ENCODE measurements at regions not wholly inside any gene's neighbourhood (a gene's known extent, or its start where the extent isn't known, plus 50 kb on each side); places are given as distances from the start of the nearest gene placed in this dataset.

DNA sequence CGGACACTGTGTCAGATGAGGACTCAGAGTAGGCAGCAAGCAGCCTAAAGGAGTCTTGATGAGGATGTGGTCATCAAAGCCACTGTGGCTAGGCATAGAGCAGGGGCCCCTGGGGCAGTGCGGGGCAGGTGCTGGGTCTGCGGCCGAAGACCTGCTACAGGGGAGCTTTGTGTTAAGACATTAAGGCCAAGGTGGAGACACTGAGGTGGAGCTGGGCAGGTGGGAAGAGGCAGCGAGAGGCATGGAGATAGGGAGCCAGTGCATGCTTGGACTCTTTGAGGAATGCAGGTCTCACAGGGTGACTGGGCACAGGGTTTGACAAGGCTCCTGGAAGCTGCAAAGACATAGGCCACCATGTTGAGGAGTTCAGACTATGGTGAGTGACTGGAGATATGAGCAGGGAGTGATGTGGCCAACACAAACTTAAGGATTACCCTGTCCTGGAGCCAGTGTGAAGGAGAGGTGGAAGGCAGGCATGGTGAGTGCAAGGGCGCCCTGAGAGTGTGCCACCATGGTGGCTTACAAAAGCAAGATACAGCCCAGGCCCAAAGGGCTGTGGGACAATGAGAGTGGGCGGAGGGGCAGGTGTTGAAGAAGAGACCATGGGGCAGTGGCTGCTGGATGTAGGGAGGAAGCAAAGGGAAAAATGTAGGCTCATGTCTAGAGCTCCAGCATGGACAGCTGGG lies 450.9 kb upstream of the HS6ST1 start:
- no peak for DNase-seq (ENCODE audit: low read depth in 2 of 2, low spot score in 1 of 2)

GRCh38 chr2:128770143-128771085 lies 451.7 kb upstream of the HS6ST1 start:
- no peak for DNase-seq (ENCODE audit: low read depth in 2 of 2, low spot score in 1 of 2)

- no peak for DNase-seq (ENCODE audit: low read depth in 2 of 2, low spot score in 1 of 2)
These were observed 452.7 kb upstream of the HS6ST1 start for GRCh38 chr2:128771401-128771800.

GRCh38 chr2:128772671-128773070 lies 454.0 kb upstream of the HS6ST1 start:
- no peak for DNase-seq (ENCODE audit: low read depth in 2 of 2, low spot score in 1 of 2)

DNA sequence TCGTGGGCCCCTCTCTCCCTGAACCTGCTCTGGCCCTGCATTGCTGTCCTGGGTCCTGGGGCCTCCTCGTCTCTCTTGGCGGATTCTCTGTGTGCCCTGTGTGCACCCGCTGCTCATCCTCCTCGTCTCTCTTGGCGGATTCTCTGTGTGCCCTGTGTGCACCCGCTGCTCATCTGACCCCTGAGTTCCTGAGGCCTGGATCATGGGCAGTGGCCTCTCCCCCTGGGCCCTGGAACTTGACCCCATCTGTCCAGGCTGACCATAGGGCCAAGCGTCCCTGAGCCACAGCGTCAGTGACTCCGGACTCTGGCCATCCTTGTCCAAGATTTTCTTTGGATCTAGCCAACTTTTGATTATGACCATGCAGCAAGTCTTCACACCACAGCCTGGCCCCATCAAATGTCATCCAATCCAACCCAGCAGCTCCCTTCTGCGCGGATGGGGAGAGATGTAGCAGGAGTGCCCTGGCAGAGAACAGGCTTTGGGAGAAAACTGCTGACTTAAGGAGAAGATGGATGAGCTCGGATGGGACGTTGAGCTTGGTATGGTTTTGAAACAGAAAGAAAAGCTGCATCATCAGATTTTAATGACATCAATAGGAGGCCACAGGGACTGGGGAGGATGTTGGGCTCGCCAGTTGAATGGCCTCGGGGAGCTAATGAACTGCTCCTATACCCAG lies 455.1 kb upstream of the HS6ST1 start:
- no peak for DNase-seq (ENCODE audit: low read depth in 2 of 2, low spot score in 1 of 2)

- no peak for DNase-seq (ENCODE audit: low read depth in 2 of 2, low spot score in 1 of 2)
These were observed 455.9 kb upstream of the HS6ST1 start for GRCh38 chr2:128774320-128775216.

GRCh38 chr2:128775217-128775913 lies 456.7 kb upstream of the HS6ST1 start:
- DNase-seq (ENCODE audit: low read depth in 2 of 2, low spot score in 1 of 2) = no peak

DNA sequence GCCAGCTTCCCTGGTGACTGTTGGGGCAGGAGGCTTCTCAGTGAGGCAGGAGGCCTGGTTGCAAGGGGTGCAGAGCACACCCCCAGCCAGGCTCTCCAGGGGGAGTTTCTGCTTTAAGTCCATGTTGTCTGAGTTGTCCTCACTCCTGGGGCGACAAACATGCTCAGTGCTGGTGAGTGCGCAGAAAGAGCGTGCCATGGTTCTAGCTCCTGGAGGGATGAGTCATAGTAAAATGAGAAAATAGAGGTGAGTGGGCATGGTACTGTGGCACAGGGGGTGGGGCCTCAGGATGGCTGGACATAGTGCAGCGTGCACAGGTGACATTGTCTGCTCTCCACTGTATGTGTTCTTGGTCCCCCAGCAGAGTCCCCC lies 457.2 kb upstream of the HS6ST1 start:
- no peak for DNase-seq (ENCODE audit: low read depth in 2 of 2, low spot score in 1 of 2)

DNA sequence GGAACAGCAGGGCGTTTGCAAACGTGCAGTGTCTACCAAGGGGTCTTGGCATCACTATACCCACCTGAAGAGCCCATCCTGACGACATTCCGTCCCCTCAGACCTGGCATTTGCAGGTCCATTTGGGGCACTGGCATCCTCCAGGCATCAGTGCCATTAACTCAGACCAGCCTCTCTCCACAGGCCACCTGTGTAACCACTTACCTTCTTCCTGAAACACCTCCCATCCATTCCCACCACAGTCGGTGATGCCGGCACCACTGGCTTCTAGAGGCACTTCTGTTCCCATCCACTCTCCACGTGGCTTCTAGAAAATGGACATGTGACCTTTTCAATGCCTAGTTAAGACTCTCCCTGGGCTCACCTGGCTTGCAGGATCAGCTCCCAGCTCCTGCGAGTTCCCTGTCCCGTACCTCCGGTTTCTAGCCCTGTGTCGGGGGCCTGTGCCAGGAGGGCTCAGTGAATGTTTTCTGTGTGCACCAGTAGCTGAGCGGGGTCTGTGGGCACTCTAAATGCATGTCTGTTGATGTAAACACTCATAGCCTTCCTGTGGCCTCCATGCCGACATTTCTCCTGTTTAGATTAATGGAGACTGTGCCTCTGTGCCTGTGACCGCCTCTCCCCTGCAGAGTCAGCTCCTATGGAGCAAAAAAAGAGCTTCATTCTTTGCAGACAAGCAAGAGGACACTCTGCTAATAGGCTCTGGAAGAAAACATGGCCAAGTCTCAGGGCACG lies 458.0 kb upstream of the HS6ST1 start:
- DNase-seq (ENCODE audit: low read depth in 2 of 2, low spot score in 1 of 2) = no peak

DNA sequence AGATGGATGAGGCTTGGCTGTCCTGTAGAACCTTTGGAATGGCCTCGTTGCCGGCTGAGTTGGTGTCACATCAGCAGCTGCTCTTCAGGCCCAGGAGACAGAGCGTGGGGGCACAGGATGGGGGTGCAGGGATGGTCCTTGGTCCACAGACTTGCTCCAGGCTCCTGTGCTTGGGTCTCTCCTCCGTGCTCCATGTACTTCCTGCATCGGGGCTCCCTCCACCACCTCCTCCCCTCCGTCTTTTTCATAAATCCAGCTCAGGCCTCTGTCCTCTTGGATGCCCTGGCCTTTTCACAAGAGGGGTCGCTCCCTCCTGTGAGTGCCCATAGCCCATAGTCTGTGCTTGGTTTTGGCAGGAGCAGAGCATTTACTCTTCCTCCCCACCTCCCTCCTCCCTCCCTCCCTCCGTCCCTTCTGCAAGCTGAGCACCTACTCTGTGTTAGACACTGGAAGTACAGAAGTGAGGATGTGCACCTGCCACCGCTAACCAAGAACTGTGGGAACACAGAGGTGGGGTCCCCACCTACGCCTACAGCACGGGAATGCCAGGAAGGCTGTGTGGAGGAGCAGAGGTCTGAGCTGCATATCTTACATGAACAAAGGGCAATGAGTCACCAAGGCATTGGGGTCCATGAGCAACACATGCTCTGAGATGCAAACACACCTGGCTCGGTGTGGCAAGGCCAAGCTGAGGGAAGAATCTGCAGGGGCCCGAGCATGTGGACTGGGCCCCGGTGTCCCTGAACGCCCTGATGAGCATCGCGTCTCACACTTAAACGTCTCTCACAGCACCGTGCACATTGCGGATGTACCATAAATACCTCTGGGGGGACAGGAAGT lies 458.7 kb upstream of the HS6ST1 start:
- no peak for DNase-seq (ENCODE audit: low read depth in 2 of 2, low spot score in 1 of 2)

DNA sequence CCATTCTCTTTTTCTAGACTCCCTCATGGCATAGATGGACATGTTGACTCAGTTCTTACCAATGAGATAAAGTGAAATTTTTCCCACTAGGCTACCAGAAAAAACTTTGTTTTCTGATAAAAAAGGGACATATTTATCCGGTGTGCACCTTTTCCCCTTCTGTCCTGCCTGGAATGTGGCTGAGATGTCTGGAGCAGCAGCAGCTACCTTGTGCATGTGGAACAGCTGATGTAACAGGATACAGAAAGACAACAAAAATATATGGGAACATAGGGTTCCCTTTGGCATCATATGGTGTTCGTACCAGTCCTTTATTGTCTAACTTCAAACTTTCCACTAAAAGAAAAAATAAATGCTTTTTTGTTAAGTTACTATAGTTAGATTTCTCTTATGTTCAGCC lies 460.2 kb upstream of the HS6ST1 start:
- no peak for DNase-seq (ENCODE audit: low read depth in 2 of 2, low spot score in 1 of 2)

- DNase-seq (ENCODE audit: low read depth in 2 of 2, low spot score in 1 of 2) = no peak
These were observed 460.8 kb upstream of the HS6ST1 start for GRCh38 chr2:128779301-128780095.

GRCh38 chr2:128780434-128781080 lies 461.9 kb upstream of the HS6ST1 start:
- DNase-seq (ENCODE audit: low read depth in 2 of 2, low spot score in 1 of 2) = no peak

DNA sequence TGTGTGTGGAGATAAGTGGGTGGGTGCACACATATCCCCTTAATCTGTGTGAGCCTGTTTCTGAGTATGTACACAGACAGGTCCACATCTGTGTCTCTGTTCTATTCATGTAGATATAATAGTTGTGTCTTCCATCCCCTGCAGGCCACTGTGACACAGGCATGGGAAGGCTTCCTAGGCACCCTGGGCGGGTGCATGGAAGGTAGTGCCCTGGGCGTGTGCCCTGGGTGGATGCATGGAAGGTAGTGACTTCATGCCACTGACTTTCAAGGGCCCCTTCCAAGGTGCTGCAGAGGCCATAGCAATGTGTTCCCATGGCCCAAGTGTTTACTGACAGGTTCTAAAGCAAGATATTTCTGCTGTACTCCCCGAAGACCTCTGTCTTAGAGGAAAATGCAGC lies 462.5 kb upstream of the HS6ST1 start:
- no peak for DNase-seq (ENCODE audit: low read depth in 2 of 2, low spot score in 1 of 2)

DNA sequence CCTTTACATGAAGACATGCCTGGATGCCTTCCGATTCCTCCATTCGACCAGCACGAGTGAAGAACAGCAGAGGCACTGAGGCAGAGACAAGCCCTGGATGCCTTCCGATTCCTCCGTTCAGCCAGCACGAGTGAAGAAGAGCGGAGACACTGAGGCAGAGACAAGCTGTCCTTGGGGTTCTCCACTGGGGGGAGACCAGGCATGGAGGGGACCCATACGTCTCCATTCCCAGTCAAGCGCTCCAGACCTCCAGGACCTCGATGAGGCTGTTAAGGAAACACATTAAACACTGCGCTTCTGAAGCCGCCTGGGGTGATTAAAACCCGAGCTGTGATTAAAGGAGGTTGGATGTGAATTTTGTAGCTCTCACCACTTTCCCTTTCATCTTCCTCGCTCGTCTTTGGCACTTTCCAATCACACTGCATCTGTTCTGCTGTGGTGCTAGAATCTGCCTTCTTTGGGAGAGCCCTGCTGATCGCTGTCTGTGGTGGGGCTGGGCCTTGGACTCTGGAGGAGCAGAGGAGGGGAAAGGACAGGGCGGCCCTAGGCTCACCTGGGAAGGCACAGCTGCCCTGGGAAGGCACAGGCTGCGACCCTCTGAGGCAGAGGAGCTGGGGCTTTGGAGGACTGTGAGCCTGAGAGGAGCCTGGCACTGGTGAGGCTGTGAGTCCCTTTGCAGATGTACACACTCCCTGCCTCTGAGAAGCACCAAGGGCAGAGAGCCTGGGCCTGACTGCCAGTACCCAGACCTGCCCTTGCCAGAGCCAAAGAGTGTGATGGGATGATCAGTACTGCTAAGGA lies 463.1 kb upstream of the HS6ST1 start:
- DNase-seq (ENCODE audit: low read depth in 2 of 2, low spot score in 1 of 2) = no peak

GRCh38 chr2:128782411-128783192 lies 463.9 kb upstream of the HS6ST1 start:
- no peak for DNase-seq (ENCODE audit: low read depth in 2 of 2, low spot score in 1 of 2)
